ENCODE measurements at regions not wholly inside any gene's neighbourhood (a gene's known extent, or its start where the extent isn't known, plus 50 kb on each side); places are given as distances from the start of the nearest gene placed in this dataset.
"Not testable (repeated sequence)": the region's sequence is repeated elsewhere in the genome, so short reads cannot be mapped to it uniquely, and the experiment has no call there.

DNA sequence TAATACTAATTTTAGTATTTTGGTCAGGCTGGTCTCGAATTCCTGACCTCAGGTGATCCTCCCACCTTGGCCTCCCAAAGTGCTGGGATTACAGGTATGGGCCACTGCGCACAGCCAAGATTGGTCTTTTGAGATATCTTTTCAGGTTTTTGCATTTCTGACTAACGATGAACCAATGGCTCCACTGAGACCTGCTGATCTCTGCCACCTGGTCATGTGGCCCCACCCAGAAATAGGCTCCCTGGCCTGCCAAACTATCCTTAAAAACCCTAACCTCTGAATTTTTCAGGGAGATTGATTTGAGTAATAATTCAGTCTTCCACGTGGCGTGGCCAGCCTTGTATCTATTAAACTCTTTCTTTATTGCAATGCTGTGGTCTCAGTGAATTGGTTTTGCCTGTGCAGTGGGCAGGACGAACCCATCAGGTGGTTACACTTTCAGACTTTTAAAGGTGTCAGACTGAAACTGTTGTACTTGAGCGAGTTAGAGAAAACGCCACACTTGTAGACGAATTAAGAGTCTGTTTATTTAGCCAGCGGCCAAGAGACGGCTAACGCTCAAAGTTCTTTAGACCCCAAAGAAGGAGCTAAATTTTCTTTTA, 85.8 kb upstream of the MSH6 start:
- no peak overlapping the region for H3K4ac ChIP-seq (ENCODE audit: low read depth in 1 of 2, low read length in 2 of 2)

DNA sequence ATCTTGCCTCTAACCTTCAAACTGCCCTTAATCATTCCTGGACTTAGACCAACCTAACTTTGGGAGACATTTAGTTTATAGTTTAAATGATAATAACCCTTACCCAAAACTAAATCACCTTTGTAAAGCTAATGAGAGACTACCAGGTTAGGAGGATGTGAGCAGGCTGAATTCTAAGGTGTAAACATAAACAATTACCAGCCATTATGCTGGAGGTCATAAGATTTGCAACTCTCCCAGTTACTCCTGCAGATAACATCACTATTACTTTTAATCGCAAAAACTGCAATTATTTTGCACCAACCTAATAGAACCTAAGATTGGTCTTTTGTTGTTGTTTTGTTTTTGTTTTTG, 86.5 kb upstream of the MSH6 start:
- DNase-seq = no peak
- H3K27me3 ChIP-seq (ENCODE audit: control insufficient read depth in 1 of 2, insufficient read depth in 1 of 2, low read length in 2 of 2) = peaks cover 20 to 24% of the 10 kb centered on the region in 2 experiments
- no peak overlapping the region for H2AK5ac ChIP-seq (ENCODE audit: low read length, severe bottlenecking)
- H3K23ac ChIP-seq (ENCODE audit: low read length in 2 of 2) = no peak overlapping the region
- no peak overlapping the region for H3K4me3 ChIP-seq (ENCODE audit: insufficient read depth in 1 of 2, low read depth in 1 of 2, low read length in 2 of 2)
- no peaks in the 10 kb centered on the region for H3K4me1 ChIP-seq (ENCODE audit: control insufficient read depth, insufficient read depth, low read depth, low read length)
- H3K4me2 ChIP-seq (ENCODE audit: low read length, poor library complexity, severe bottlenecking) = no peak overlapping the region
- peaks cover 11% of the 10 kb centered on the region for H3K9me3 ChIP-seq (ENCODE audit: control insufficient read depth, low read length)
- H4K91ac ChIP-seq (ENCODE audit: low read length) = no peak overlapping the region
- no peak overlapping the region for H3K4ac ChIP-seq (ENCODE audit: low read depth in 1 of 2, low read length in 2 of 2)
- no peak overlapping the region for H2BK120ac ChIP-seq (ENCODE audit: low read depth, low read length)
- H3K14ac ChIP-seq (ENCODE audit: low read length in 2 of 2) = no peak overlapping the region
- H2AFZ ChIP-seq (ENCODE audit: low read depth, low read length) = no peak overlapping the region
- H3K79me1 ChIP-seq (replicated peaks; ENCODE audit: low read length, poor library complexity, severe bottlenecking) = no peaks in the 10 kb centered on the region
- H2BK5ac ChIP-seq (ENCODE audit: low read depth, low read length, poor library complexity, severe bottlenecking) = no peak overlapping the region
- H3K36me3 ChIP-seq (ENCODE audit: control insufficient read depth in 1 of 2, insufficient read depth in 2 of 2, low read depth in 1 of 2, low read length in 2 of 2) = no peaks in the 10 kb centered on the region
- H2BK12ac ChIP-seq (ENCODE audit: low read length in 2 of 2) = no peak overlapping the region
- WGBS = no CpG with 5 or more reads among the region's 1 CpG
- no peak overlapping the region for H3K18ac ChIP-seq (ENCODE audit: low read depth in 1 of 2, low read length in 2 of 2)
- no peak overlapping the region for H3K9ac ChIP-seq (ENCODE audit: low read length)
- no peak overlapping the region for H3K27ac ChIP-seq (ENCODE audit: low read length, poor library complexity, severe bottlenecking)
- no peak overlapping the region for H2BK15ac ChIP-seq (ENCODE audit: low read depth, poor library complexity, severe bottlenecking)
- no peak overlapping the region for H4K8ac ChIP-seq (ENCODE audit: low read length)

More for the DNA sequence above, 85.8 kb upstream of the MSH6 start:
- no peak for DNase-seq
- no peak overlapping the region for H4K91ac ChIP-seq (ENCODE audit: low read length)
- H2BK120ac ChIP-seq (ENCODE audit: low read depth, low read length) = no peak overlapping the region
- H3K4me1 ChIP-seq (ENCODE audit: control insufficient read depth, insufficient read depth, low read depth, low read length) = no peaks in the 10 kb centered on the region
- peaks cover 11% of the 10 kb centered on the region for H3K9me3 ChIP-seq (ENCODE audit: control insufficient read depth, low read length)
- H2AFZ ChIP-seq (ENCODE audit: low read depth, low read length) = no peak overlapping the region
- no peak overlapping the region for H2AK5ac ChIP-seq (ENCODE audit: low read length, severe bottlenecking)
- H3K27me3 ChIP-seq (ENCODE audit: control insufficient read depth in 1 of 2, insufficient read depth in 1 of 2, low read length in 2 of 2) = peaks cover 20 to 24% of the 10 kb centered on the region in 2 experiments
- no peak overlapping the region for H2BK15ac ChIP-seq (ENCODE audit: low read depth, poor library complexity, severe bottlenecking)
- no peak overlapping the region for H3K18ac ChIP-seq (ENCODE audit: low read depth in 1 of 2, low read length in 2 of 2)
- H3K36me3 ChIP-seq (ENCODE audit: control insufficient read depth in 1 of 2, insufficient read depth in 2 of 2, low read depth in 1 of 2, low read length in 2 of 2) = no peaks in the 10 kb centered on the region
- H3K23ac ChIP-seq (ENCODE audit: low read length in 2 of 2) = no peak overlapping the region
- no peak overlapping the region for H3K27ac ChIP-seq (ENCODE audit: low read length, poor library complexity, severe bottlenecking)
- no peak overlapping the region for H4K8ac ChIP-seq (ENCODE audit: low read length)
- H3K4me2 ChIP-seq (ENCODE audit: low read length, poor library complexity, severe bottlenecking) = no peak overlapping the region
- H3K14ac ChIP-seq (ENCODE audit: low read length in 2 of 2) = no peak overlapping the region
- H3K79me1 ChIP-seq (replicated peaks; ENCODE audit: low read length, poor library complexity, severe bottlenecking) = no peaks in the 10 kb centered on the region
- no peak overlapping the region for H3K9ac ChIP-seq (ENCODE audit: low read length)
- WGBS = 87% methylated on average over 12 of the region's 12 CpGs
- no peak overlapping the region for H2BK12ac ChIP-seq (ENCODE audit: low read length in 2 of 2)
- no peak overlapping the region for H3K4me3 ChIP-seq (ENCODE audit: insufficient read depth in 1 of 2, low read depth in 1 of 2, low read length in 2 of 2)
- no peak overlapping the region for H2BK5ac ChIP-seq (ENCODE audit: low read depth, low read length, poor library complexity, severe bottlenecking)

DNA sequence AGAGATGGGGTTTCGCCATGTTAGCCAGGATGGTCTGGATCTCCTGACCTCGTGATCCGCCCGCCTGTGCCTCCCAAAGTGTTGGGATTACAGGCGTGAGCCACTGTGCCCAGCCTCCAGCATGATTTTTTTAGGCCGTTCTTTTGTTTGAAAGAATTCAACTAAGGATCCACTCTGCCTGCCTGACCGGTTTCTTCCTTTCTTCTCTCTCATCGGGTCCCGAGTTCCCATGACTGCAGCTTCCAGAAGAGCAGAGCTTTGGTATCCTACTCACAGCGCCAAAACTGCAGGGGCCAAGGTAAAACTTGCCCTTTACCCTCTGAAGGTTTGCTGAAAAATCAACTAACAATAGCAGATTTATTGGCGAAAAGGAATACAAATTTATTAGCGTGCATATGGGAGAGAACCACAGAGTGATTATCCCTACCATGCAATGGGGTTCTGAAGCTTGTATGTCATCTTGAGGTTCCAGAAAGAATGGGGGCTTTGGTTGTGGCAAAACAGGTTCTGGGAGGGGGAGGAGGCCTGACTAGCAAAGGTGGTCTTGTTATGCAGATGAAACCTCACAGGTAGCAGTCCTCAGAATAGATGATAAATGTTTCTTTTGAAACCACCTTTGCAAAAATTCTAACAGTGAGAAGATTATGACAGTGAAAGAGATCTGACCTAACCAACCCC, 87.0 kb upstream of the MSH6 start:
- Histone ChIP-seq H2BK120ac (ENCODE audit: low read depth, low read length) (no peak overlapping the region), H3K14ac (ENCODE audit: low read length in 2 of 2) (no peak overlapping the region), H2AFZ (ENCODE audit: low read depth, low read length) (no peak overlapping the region), H3K27ac (ENCODE audit: low read length, poor library complexity, severe bottlenecking) (no peak overlapping the region), H3K4me3 (ENCODE audit: insufficient read depth in 1 of 2, low read depth in 1 of 2, low read length in 2 of 2) (no peak overlapping the region), H2AK5ac (ENCODE audit: low read length, severe bottlenecking) (no peak overlapping the region), H3K18ac (ENCODE audit: low read depth in 1 of 2, low read length in 2 of 2) (peak overlapping the region in 1 of 2 experiments; percentile 34), H2BK15ac (ENCODE audit: low read depth, poor library complexity, severe bottlenecking) (no peak overlapping the region), H3K9me3 (ENCODE audit: control insufficient read depth, low read length) (peaks cover 11% of the 10 kb centered on the region), H3K9ac (ENCODE audit: low read length) (no peak overlapping the region), H3K79me1 (replicated peaks; ENCODE audit: low read length, poor library complexity, severe bottlenecking) (no peaks in the 10 kb centered on the region), H2BK5ac (ENCODE audit: low read depth, low read length, poor library complexity, severe bottlenecking) (no peak overlapping the region), H4K8ac (ENCODE audit: low read length) (no peak overlapping the region), H2BK12ac (ENCODE audit: low read length in 2 of 2) (no peak overlapping the region), H3K4me1 (ENCODE audit: control insufficient read depth, insufficient read depth, low read depth, low read length) (no peaks in the 10 kb centered on the region), H3K23ac (ENCODE audit: low read length in 2 of 2) (no peak overlapping the region), H3K4me2 (ENCODE audit: low read length, poor library complexity, severe bottlenecking) (no peak overlapping the region), H3K36me3 (ENCODE audit: control insufficient read depth in 1 of 2, insufficient read depth in 2 of 2, low read depth in 1 of 2, low read length in 2 of 2) (no peaks in the 10 kb centered on the region), H3K4ac (ENCODE audit: low read depth in 1 of 2, low read length in 2 of 2) (no peak overlapping the region), H4K91ac (ENCODE audit: low read length) (no peak overlapping the region), H3K27me3 (ENCODE audit: control insufficient read depth in 1 of 2, insufficient read depth in 1 of 2, low read length in 2 of 2) (peaks cover 20 to 24% of the 10 kb centered on the region in 2 experiments)
- DNase-seq = no peak
- WGBS = 68% methylated on average over 12 of the region's 12 CpGs

DNA sequence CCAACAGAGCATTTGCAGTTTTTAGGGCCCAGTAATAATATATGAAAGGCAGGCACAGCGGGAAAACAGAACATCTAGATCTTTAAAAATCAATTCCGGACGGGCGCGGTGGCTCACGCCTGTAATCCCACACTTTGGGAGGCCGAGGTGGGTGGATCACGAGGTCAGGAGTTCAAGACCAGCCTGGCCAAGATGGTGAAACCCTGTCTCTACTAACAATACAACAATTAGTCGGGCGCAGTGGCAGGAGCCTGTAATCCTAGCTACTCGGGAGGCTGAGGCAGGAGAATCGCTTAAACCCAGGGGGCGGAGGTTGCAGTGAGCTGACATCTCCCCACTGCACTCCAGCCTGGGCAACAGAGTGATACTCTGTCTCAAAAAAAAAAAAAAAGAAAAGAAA, 88.5 kb upstream of the MSH6 start:
- not testable (repeated sequence) for H2BK5ac ChIP-seq (ENCODE audit: low read depth, low read length, poor library complexity, severe bottlenecking); H4K91ac ChIP-seq (ENCODE audit: low read length); H3K9me3 ChIP-seq (ENCODE audit: control insufficient read depth, low read length); H3K14ac ChIP-seq (ENCODE audit: low read length in 2 of 2); H3K79me1 ChIP-seq (replicated peaks; ENCODE audit: low read length, poor library complexity, severe bottlenecking); H2BK12ac ChIP-seq (ENCODE audit: low read length in 2 of 2); H3K23ac ChIP-seq (ENCODE audit: low read length in 2 of 2); H3K4me1 ChIP-seq (ENCODE audit: control insufficient read depth, insufficient read depth, low read depth, low read length); H2BK120ac ChIP-seq (ENCODE audit: low read depth, low read length); H3K18ac ChIP-seq (ENCODE audit: low read depth in 1 of 2, low read length in 2 of 2); H4K8ac ChIP-seq (ENCODE audit: low read length); H2AFZ ChIP-seq (ENCODE audit: low read depth, low read length); H3K36me3 ChIP-seq (ENCODE audit: control insufficient read depth in 1 of 2, insufficient read depth in 2 of 2, low read depth in 1 of 2, low read length in 2 of 2); H3K4me3 ChIP-seq (ENCODE audit: insufficient read depth in 1 of 2, low read depth in 1 of 2, low read length in 2 of 2); H3K4ac ChIP-seq (ENCODE audit: low read depth in 1 of 2, low read length in 2 of 2); H3K27ac ChIP-seq (ENCODE audit: low read length, poor library complexity, severe bottlenecking); H2BK15ac ChIP-seq (ENCODE audit: low read depth, poor library complexity, severe bottlenecking); H2AK5ac ChIP-seq (ENCODE audit: low read length, severe bottlenecking); H3K9ac ChIP-seq (ENCODE audit: low read length); DNase-seq; H3K4me2 ChIP-seq (ENCODE audit: low read length, poor library complexity, severe bottlenecking)
- H3K27me3 ChIP-seq (ENCODE audit: control insufficient read depth in 1 of 2, insufficient read depth in 1 of 2, low read length in 2 of 2) = peaks cover 20 to 23% of the 10 kb centered on the region in 2 experiments
- WGBS = 89% methylated on average over 8 of the region's 13 CpGs
